Ishikawa (cell line): ENCODE measurements at regions not wholly inside any gene's neighbourhood (a gene's known extent, or its start where the extent isn't known, plus 50 kb on each side); places are given as distances from the start of the nearest gene placed in this dataset.

Experiments
- CEBPB ChIP-seq: IDR thresholded peaks from 2 replicates; pipeline ENCODE4 v1.6.1; 2012
- CREB1 ChIP-seq: IDR thresholded peaks from 2 replicates; pipeline ENCODE4 v1.6.1; 2012; ENCODE audit warnings: low read depth
- EGR1 ChIP-seq: IDR thresholded peaks from 2 replicates; pipeline ENCODE4 v1.6.1; 2012
- EP300 ChIP-seq: IDR thresholded peaks from 2 replicates; pipeline ENCODE4 v1.6.1; 2012; ENCODE audit warnings: borderline replicate concordance
- FOXM1 ChIP-seq: IDR thresholded peaks from 2 replicates; pipeline ENCODE4 v1.6.1; 2012; ENCODE audit warnings: low read depth, borderline replicate concordance
- NFIC ChIP-seq: IDR thresholded peaks from 2 replicates; pipeline ENCODE4 v1.6.1; 2012
- RAD21 ChIP-seq: IDR thresholded peaks from 2 replicates; pipeline ENCODE4 v1.6.1; 2012; ENCODE audit warnings: low read depth
- TAF1 ChIP-seq: IDR thresholded peaks from 2 replicates; pipeline ENCODE4 v1.6.1; 2012; ENCODE audit warnings: low read depth, mild to moderate bottlenecking
- TCF12 ChIP-seq: IDR thresholded peaks from 2 replicates; pipeline ENCODE4 v1.6.1; 2012; ENCODE audit warnings: low read depth
- TEAD4 ChIP-seq: IDR thresholded peaks from 2 replicates; pipeline ENCODE4 v1.6.1; 2012
- YY1 ChIP-seq: IDR thresholded peaks from 2 replicates; pipeline ENCODE4 v1.6.1; 2012; ENCODE audit warnings: low read depth
- ZBTB7A ChIP-seq: IDR thresholded peaks from 2 replicates; pipeline ENCODE4 v1.6.1; 2012; ENCODE audit warnings: low read depth
- TF ChIP-seq, protein P1 (sequence below): IDR thresholded peaks from 2 replicates; pipeline ENCODE4 v1.6.1; 2012; ENCODE audit warnings: low read depth, mild to moderate bottlenecking
- TF ChIP-seq, protein P2 (sequence below): IDR thresholded peaks from 2 replicates; pipeline ENCODE4 v1.6.1; 2012
- TF ChIP-seq, protein P3 (sequence below): IDR thresholded peaks from 2 replicates; pipeline ENCODE4 v1.6.1; 2012

DNA sequence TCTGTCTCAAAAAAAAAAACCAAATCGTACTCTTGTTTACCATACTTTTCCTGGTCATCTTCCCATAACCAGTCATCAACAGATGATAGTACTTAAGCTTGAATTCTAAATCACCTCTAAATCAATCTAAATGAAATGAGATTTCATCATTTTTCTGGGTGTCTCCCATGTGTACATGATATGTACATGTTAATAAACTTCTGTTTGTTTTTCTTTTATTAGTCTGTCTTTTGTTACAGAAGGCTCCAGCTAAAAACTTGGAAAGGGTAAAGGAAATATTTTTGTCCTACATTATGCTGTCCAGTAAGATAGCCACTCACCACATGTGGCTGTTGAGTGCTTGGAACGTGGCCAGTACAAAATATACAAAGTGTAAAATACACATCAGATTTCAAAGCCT is 78.7 kb upstream of the MSH6 start:
- TF ChIP-seq YY1 (no peak), NFIC (no peak), CEBPB (no peak), CREB1 (no peak), EP300 (no peak), ZBTB7A (no peak), FOXM1 (no peak), EGR1 (no peak), TCF12 (no peak), TEAD4 (no peak), RAD21 (no peak)
- TF ChIP-seq, protein P1, sequence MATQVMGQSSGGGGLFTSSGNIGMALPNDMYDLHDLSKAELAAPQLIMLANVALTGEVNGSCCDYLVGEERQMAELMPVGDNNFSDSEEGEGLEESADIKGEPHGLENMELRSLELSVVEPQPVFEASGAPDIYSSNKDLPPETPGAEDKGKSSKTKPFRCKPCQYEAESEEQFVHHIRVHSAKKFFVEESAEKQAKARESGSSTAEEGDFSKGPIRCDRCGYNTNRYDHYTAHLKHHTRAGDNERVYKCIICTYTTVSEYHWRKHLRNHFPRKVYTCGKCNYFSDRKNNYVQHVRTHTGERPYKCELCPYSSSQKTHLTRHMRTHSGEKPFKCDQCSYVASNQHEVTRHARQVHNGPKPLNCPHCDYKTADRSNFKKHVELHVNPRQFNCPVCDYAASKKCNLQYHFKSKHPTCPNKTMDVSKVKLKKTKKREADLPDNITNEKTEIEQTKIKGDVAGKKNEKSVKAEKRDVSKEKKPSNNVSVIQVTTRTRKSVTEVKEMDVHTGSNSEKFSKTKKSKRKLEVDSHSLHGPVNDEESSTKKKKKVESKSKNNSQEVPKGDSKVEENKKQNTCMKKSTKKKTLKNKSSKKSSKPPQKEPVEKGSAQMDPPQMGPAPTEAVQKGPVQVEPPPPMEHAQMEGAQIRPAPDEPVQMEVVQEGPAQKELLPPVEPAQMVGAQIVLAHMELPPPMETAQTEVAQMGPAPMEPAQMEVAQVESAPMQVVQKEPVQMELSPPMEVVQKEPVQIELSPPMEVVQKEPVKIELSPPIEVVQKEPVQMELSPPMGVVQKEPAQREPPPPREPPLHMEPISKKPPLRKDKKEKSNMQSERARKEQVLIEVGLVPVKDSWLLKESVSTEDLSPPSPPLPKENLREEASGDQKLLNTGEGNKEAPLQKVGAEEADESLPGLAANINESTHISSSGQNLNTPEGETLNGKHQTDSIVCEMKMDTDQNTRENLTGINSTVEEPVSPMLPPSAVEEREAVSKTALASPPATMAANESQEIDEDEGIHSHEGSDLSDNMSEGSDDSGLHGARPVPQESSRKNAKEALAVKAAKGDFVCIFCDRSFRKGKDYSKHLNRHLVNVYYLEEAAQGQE: no peak
- TF ChIP-seq, protein P2, sequence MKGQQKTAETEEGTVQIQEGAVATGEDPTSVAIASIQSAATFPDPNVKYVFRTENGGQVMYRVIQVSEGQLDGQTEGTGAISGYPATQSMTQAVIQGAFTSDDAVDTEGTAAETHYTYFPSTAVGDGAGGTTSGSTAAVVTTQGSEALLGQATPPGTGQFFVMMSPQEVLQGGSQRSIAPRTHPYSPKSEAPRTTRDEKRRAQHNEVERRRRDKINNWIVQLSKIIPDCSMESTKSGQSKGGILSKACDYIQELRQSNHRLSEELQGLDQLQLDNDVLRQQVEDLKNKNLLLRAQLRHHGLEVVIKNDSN: no peak
- TF ChIP-seq, protein P3, sequence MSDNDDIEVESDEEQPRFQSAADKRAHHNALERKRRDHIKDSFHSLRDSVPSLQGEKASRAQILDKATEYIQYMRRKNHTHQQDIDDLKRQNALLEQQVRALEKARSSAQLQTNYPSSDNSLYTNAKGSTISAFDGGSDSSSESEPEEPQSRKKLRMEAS: no peak

DNA sequence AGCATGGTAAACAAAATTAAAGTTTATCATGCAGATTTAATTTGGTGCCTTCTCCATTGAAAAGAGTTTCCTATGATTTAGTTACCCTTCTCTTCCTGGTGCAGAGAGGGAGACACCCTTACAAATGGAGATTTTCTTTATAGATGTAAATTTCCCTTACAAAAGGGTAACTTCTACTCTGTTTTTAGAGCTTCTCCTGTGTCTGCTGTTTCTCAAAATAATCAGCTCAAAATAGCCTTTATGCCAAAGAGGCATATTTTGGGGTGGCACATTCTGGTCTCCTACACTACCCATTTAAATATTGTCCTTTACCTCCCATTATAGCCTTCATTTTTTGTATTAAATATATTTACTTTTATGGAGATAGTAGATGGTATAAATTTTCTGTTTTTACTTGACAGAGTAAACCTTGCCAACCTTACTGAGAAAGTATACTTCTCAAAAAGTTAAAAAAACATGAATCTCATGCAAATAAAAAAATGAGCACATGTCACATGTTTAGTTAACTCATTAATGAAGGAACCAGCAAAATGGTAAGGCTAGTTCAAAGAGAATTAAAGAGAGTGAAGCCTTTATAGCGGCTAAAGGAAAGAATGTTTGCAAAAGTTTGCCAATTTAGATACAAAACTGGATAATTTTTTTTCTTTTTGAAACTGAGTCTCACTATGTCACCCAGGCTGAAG is 83.3 kb upstream of the MSH6 start:
- TF ChIP-seq TCF12 (no peak), FOXM1 (no peak), ZBTB7A (no peak), RAD21 (no peak), TEAD4 (no peak), TAF1 (no peak), YY1 (no peak), CEBPB (no peak), NFIC (no peak), EP300 (no peak), EGR1 (no peak), CREB1 (no peak)
- TF ChIP-seq, protein P1: no peak
- TF ChIP-seq, protein P2: no peak
- TF ChIP-seq, protein P3: no peak

DNA sequence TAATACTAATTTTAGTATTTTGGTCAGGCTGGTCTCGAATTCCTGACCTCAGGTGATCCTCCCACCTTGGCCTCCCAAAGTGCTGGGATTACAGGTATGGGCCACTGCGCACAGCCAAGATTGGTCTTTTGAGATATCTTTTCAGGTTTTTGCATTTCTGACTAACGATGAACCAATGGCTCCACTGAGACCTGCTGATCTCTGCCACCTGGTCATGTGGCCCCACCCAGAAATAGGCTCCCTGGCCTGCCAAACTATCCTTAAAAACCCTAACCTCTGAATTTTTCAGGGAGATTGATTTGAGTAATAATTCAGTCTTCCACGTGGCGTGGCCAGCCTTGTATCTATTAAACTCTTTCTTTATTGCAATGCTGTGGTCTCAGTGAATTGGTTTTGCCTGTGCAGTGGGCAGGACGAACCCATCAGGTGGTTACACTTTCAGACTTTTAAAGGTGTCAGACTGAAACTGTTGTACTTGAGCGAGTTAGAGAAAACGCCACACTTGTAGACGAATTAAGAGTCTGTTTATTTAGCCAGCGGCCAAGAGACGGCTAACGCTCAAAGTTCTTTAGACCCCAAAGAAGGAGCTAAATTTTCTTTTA is 85.8 kb upstream of the MSH6 start:
- TF ChIP-seq ZBTB7A (no peak), RAD21 (no peak), TEAD4 (no peak), EGR1 (no peak), CEBPB (no peak), YY1 (no peak), EP300 (no peak), NFIC (no peak), FOXM1 (no peak), TCF12 (no peak)
- TF ChIP-seq, protein P3: no peak
- TF ChIP-seq, protein P2: no peak
- TF ChIP-seq, protein P1: no peak
